HepG2 (cell line): ENCODE measurements at regions not wholly inside any gene's neighbourhood (a gene's known extent, or its start where the extent isn't known, plus 50 kb on each side); places are given as distances from the start of the nearest gene placed in this dataset.

Experiments
- ARID2 ChIP-seq: sonication (generic); formaldehyde crosslinking; IDR thresholded peaks from 2 replicates; pipeline ENCODE4 v1.8.1; 2022; ENCODE audit warnings: mild to moderate bottlenecking, missing genetic modification reagents, borderline replicate concordance
- HMG20A ChIP-seq: IDR thresholded peaks from 2 replicates; pipeline ENCODE4 v1.6.1; 2016; ENCODE audit warnings: borderline replicate concordance
- NR2F1 ChIP-seq, 2 experiments: fragments of 450-650 bp in 1 of 2; formaldehyde crosslinking in 1 of 2; IDR thresholded peaks; 2 replicates each; pipeline versions ENCODE4 v1.5.0 to v1.6.1; 2016 to 2020; ENCODE audit warnings: mild to moderate bottlenecking in 1 of 2, missing compliant biosample characterization in 1 of 2, missing genetic modification reagents in 1 of 2, moderate library complexity in 1 of 2
- SMAD1 ChIP-seq: sonication (generic); formaldehyde crosslinking; IDR thresholded peaks from 2 replicates; pipeline ENCODE4 v1.4.0; 2020; ENCODE audit warnings: missing genetic modification reagents, low read depth, mild to moderate bottlenecking, borderline replicate concordance
- ZBTB1 ChIP-seq: sonication (generic); formaldehyde crosslinking; IDR thresholded peaks from 2 replicates; pipeline ENCODE4 v1.4.0; 2020; ENCODE audit warnings: missing genetic modification reagents, borderline replicate concordance
- ZBTB43 ChIP-seq: sonication (generic); formaldehyde crosslinking; conservative IDR thresholded peaks from 2 replicates; pipeline ENCODE4 v1.4.0; 2020; ENCODE audit warnings: missing genetic modification reagents
- ZNF33B ChIP-seq: sonication (generic); formaldehyde crosslinking; IDR thresholded peaks from 2 replicates; pipeline ENCODE4 v1.5.1; 2020; ENCODE audit warnings: mild to moderate bottlenecking, missing genetic modification reagents
- ZNF543 ChIP-seq: sonication (generic); formaldehyde crosslinking; IDR thresholded peaks from 2 replicates; pipeline ENCODE4 v1.4.0; 2020; ENCODE audit warnings: mild to moderate bottlenecking, missing genetic modification reagents
- ZNF549 ChIP-seq: sonication (generic); formaldehyde crosslinking; IDR thresholded peaks from 2 replicates; pipeline ENCODE4 v1.5.0; 2020; ENCODE audit warnings: missing genetic modification reagents
- ZNF616 ChIP-seq: sonication (generic); formaldehyde crosslinking; IDR thresholded peaks from 2 replicates; pipeline ENCODE4 v1.5.0; 2020; ENCODE audit warnings: low read depth, mild to moderate bottlenecking, missing genetic modification reagents
- TF ChIP-seq, protein P1 (sequence below): sonication (generic); formaldehyde crosslinking; conservative IDR thresholded peaks from 2 replicates; pipeline ENCODE4 v1.5.0; 2020; ENCODE audit warnings: missing genetic modification reagents
- TF ChIP-seq, protein P2 (sequence below): sonication (generic); formaldehyde crosslinking; IDR thresholded peaks from 2 replicates; pipeline ENCODE4 v1.5.1; 2020; ENCODE audit warnings: mild to moderate bottlenecking, missing genetic modification reagents
- TF ChIP-seq, protein P3 (sequence below): sonication (generic); formaldehyde crosslinking; IDR thresholded peaks from 2 replicates; pipeline ENCODE4 v1.4.0; 2020; ENCODE audit warnings: missing genetic modification reagents, borderline replicate concordance

DNA sequence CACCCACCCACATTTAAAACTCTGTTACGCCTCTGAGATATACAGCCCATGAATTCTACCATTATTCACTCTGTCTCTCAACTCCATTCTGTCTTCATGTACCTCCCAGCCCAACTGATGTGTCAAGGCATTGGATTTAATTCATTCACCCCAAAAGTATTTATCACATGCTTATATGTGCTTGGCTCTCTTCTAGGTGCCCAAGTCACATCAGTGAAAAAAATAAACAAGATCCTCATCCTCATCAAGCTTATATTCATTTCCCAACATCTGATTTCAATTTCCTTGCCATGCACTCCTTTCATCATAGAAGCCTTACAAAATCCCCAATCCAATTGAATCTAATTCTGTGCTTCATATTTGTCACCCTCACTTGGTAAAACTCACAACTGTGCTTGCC is 967.6 kb downstream of the LTN1 start (continued):
- TF ChIP-seq, protein P1, sequence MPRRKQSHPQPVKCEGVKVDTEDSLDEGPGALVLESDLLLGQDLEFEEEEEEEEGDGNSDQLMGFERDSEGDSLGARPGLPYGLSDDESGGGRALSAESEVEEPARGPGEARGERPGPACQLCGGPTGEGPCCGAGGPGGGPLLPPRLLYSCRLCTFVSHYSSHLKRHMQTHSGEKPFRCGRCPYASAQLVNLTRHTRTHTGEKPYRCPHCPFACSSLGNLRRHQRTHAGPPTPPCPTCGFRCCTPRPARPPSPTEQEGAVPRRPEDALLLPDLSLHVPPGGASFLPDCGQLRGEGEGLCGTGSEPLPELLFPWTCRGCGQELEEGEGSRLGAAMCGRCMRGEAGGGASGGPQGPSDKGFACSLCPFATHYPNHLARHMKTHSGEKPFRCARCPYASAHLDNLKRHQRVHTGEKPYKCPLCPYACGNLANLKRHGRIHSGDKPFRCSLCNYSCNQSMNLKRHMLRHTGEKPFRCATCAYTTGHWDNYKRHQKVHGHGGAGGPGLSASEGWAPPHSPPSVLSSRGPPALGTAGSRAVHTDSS: no peak
- no peak for TF ChIP-seq ZBTB43
- TF ChIP-seq ZNF616 (CRISPR knock-in tag): no peak
- TF ChIP-seq ZNF33B (CRISPR knock-in tag): no peak
- no peak for TF ChIP-seq NR2F1 (CRISPR knock-in tag; IDR thresholded peaks at IDR 0.05)
- TF ChIP-seq ZNF543 (CRISPR knock-in tag): no peak
- TF ChIP-seq, protein P2, sequence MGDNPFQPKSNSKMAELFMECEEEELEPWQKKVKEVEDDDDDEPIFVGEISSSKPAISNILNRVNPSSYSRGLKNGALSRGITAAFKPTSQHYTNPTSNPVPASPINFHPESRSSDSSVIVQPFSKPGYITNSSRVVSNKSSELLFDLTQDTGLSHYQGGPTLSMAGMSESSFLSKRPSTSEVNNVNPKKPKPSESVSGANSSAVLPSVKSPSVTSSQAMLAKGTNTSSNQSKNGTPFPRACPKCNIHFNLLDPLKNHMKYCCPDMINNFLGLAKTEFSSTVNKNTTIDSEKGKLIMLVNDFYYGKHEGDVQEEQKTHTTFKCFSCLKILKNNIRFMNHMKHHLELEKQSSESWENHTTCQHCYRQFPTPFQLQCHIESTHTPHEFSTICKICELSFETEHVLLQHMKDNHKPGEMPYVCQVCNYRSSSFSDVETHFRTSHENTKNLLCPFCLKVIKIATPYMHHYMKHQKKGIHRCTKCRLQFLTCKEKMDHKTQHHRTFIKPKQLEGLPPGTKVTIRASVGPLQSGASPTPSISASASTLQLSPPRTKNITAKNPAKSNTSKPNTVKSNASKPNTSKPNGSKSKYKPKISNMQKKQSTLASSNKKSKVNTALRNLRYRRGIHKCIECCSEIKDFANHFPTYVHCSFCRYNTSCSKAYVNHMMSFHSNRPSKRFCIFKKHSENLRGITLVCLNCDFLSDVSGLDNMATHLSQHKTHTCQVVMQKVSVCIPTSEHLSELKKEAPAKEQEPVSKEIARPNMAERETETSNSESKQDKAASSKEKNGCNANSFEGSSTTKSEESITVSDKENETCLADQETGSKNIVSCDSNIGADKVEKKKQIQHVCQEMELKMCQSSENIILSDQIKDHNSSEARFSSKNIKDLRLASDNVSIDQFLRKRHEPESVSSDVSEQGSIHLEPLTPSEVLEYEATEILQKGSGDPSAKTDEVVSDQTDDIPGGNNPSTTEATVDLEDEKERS: no peak
- TF ChIP-seq SMAD1 (CRISPR knock-in tag): no peak
- no peak for TF ChIP-seq HMG20A (CRISPR knock-in tag)
- no peak for TF ChIP-seq ZBTB1 (CRISPR knock-in tag)
- TF ChIP-seq ARID2: no peak
- no peak for TF ChIP-seq ZNF549
- TF ChIP-seq, protein P3, sequence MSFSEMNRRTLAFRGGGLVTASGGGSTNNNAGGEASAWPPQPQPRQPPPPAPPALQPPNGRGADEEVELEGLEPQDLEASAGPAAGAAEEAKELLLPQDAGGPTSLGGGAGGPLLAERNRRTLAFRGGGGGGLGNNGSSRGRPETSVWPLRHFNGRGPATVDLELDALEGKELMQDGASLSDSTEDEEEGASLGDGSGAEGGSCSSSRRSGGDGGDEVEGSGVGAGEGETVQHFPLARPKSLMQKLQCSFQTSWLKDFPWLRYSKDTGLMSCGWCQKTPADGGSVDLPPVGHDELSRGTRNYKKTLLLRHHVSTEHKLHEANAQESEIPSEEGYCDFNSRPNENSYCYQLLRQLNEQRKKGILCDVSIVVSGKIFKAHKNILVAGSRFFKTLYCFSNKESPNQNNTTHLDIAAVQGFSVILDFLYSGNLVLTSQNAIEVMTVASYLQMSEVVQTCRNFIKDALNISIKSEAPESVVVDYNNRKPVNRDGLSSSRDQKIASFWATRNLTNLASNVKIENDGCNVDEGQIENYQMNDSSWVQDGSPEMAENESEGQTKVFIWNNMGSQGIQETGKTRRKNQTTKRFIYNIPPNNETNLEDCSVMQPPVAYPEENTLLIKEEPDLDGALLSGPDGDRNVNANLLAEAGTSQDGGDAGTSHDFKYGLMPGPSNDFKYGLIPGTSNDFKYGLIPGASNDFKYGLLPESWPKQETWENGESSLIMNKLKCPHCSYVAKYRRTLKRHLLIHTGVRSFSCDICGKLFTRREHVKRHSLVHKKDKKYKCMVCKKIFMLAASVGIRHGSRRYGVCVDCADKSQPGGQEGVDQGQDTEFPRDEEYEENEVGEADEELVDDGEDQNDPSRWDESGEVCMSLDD (CRISPR knock-in tag): no peak
